ENCODE measurements at regions not wholly inside any gene's neighbourhood (a gene's known extent, or its start where the extent isn't known, plus 50 kb on each side); places are given as distances from the start of the nearest gene placed in this dataset.
"Not testable (repeated sequence)": the region's sequence is repeated elsewhere in the genome, so short reads cannot be mapped to it uniquely, and the experiment has no call there.

GRCh38 chr18:11366410-11366809, 217.0 kb upstream of the PIEZO2 start:
- Histone ChIP-seq H3K27me3 (ENCODE audit: control insufficient read depth in 3 of 3, insufficient read depth in 3 of 3, low read length in 2 of 3) (no peaks in the 10 kb centered on the region), H3K4me1 (ENCODE audit: control insufficient read depth in 5 of 5, insufficient read depth in 5 of 5, low read length in 5 of 5) (peaks cover 0 to 7% (median 0%) of the 10 kb centered on the region in 5 donors), H3K9ac (ENCODE audit: insufficient read depth in 1 of 2, low read length in 2 of 2) (no peak overlapping the region), H3K27ac (ENCODE audit: low read depth in 1 of 2, low read length in 1 of 2) (peak overlapping the region in 1 of 2 donors; percentile 94), H3K36me3 (ENCODE audit: control insufficient read depth in 4 of 4, insufficient read depth in 4 of 4, low read length in 4 of 4) (no peaks in the 10 kb centered on the region), H3K4me3 (no peak overlapping the region), H3K9me3 (ENCODE audit: control insufficient read depth in 4 of 4, insufficient read depth in 3 of 4, low read length in 3 of 4) (no peaks in the 10 kb centered on the region)
- no peak for ATAC-seq (ENCODE audit: insufficient read depth, low FRiP score)
- no peak for TF ChIP-seq CTCF (IDR thresholded peaks at IDR 0.05; ENCODE audit: control extremely low read depth, extremely low read depth)
- 70 to 89% methylated on average over 4 of the region's 4 CpGs for WGBS, 2 donors
- DNase-seq = no peak

GRCh38 chr18:11362856-11363255, 213.5 kb upstream of the PIEZO2 start:
- H3K4me1 ChIP-seq (ENCODE audit: control insufficient read depth in 5 of 5, insufficient read depth in 5 of 5, low read length in 5 of 5) = peaks cover 0 to 7% (median 0%) of the 10 kb centered on the region in 5 donors
- H3K27me3 ChIP-seq (ENCODE audit: control insufficient read depth in 3 of 3, insufficient read depth in 3 of 3, low read length in 2 of 3) = no peaks in the 10 kb centered on the region
- H3K9ac ChIP-seq (ENCODE audit: insufficient read depth in 1 of 2, low read length in 2 of 2) = no peak overlapping the region
- no peak for DNase-seq
- H3K27ac ChIP-seq (ENCODE audit: low read depth in 1 of 2, low read length in 1 of 2) = no peak overlapping the region
- H3K9me3 ChIP-seq (ENCODE audit: control insufficient read depth in 4 of 4, insufficient read depth in 3 of 4, low read length in 3 of 4) = no peaks in the 10 kb centered on the region
- no peak overlapping the region for H3K4me3 ChIP-seq
- WGBS, 2 donors = 83 to 86% methylated on average over 1 of the region's 1 CpG
- H3K36me3 ChIP-seq (ENCODE audit: control insufficient read depth in 4 of 4, insufficient read depth in 4 of 4, low read length in 4 of 4) = no peaks in the 10 kb centered on the region
- TF ChIP-seq CTCF (IDR thresholded peaks at IDR 0.05; ENCODE audit: control extremely low read depth, extremely low read depth) = no peak
- ATAC-seq (ENCODE audit: insufficient read depth, low FRiP score) = no peak

- not testable (repeated sequence) for H3K4me1 ChIP-seq (ENCODE audit: control insufficient read depth in 5 of 5, insufficient read depth in 5 of 5, low read length in 5 of 5); ATAC-seq (ENCODE audit: insufficient read depth, low FRiP score); H3K4me3 ChIP-seq; H3K27ac ChIP-seq (ENCODE audit: low read depth in 1 of 2, low read length in 1 of 2); H3K9ac ChIP-seq (ENCODE audit: insufficient read depth in 1 of 2, low read length in 2 of 2); H3K9me3 ChIP-seq (ENCODE audit: control insufficient read depth in 4 of 4, insufficient read depth in 3 of 4, low read length in 3 of 4); H3K36me3 ChIP-seq (ENCODE audit: control insufficient read depth in 4 of 4, insufficient read depth in 4 of 4, low read length in 4 of 4); DNase-seq; H3K27me3 ChIP-seq (ENCODE audit: control insufficient read depth in 3 of 3, insufficient read depth in 3 of 3, low read length in 2 of 3)
- 92 to 93% methylated on average over 6 of the region's 6 CpGs for WGBS, 2 donors
Measured at GRCh38 chr18:11361862-11362261, 212.5 kb upstream of the PIEZO2 start.

GRCh38 chr18:11357678-11358077, 208.3 kb upstream of the PIEZO2 start:
- H3K9me3 ChIP-seq (ENCODE audit: control insufficient read depth in 4 of 4, insufficient read depth in 3 of 4, low read length in 3 of 4) = peaks cover 0 to 7% (median 0%) of the 10 kb centered on the region in 4 donors
- H3K9ac ChIP-seq (ENCODE audit: insufficient read depth in 1 of 2, low read length in 2 of 2) = no peak overlapping the region
- TF ChIP-seq CTCF (IDR thresholded peaks at IDR 0.05; ENCODE audit: control extremely low read depth, extremely low read depth) = no peak
- DNase-seq (no peak), ATAC-seq (ENCODE audit: insufficient read depth, low FRiP score) (no peak)
- H3K36me3 ChIP-seq (ENCODE audit: control insufficient read depth in 4 of 4, insufficient read depth in 4 of 4, low read length in 4 of 4) = no peaks in the 10 kb centered on the region
- no peaks in the 10 kb centered on the region for H3K27me3 ChIP-seq (ENCODE audit: control insufficient read depth in 3 of 3, insufficient read depth in 3 of 3, low read length in 2 of 3)
- WGBS, 2 donors = 96 to 98% methylated on average over 1 of the region's 1 CpG
- no peak overlapping the region for H3K4me3 ChIP-seq
- H3K4me1 ChIP-seq (ENCODE audit: control insufficient read depth in 5 of 5, insufficient read depth in 5 of 5, low read length in 5 of 5) = no peaks in the 10 kb centered on the region
- H3K27ac ChIP-seq (ENCODE audit: low read depth in 1 of 2, low read length in 1 of 2) = no peak overlapping the region

- 86 to 98% methylated on average over 18 of the region's 18 CpGs for WGBS, 2 donors
- H3K27me3 ChIP-seq (ENCODE audit: control insufficient read depth in 3 of 3, insufficient read depth in 3 of 3, low read length in 2 of 3); H3K4me3 ChIP-seq; H3K36me3 ChIP-seq (ENCODE audit: control insufficient read depth in 4 of 4, insufficient read depth in 4 of 4, low read length in 4 of 4); H3K27ac ChIP-seq (ENCODE audit: low read depth in 1 of 2, low read length in 1 of 2); H3K4me1 ChIP-seq (ENCODE audit: control insufficient read depth in 5 of 5, insufficient read depth in 5 of 5, low read length in 5 of 5); DNase-seq; H3K9ac ChIP-seq (ENCODE audit: insufficient read depth in 1 of 2, low read length in 2 of 2); ATAC-seq (ENCODE audit: insufficient read depth, low FRiP score): not testable (repeated sequence)
- peaks cover 2 to 12% (median 6%) of the 10 kb centered on the region in 4 donors for H3K9me3 ChIP-seq (ENCODE audit: control insufficient read depth in 4 of 4, insufficient read depth in 3 of 4, low read length in 3 of 4)
Measured at GRCh38 chr18:11344576-11344975, 195.2 kb upstream of the PIEZO2 start.
